GM19023 (cell line): ENCODE measurements at regions not wholly inside any gene's neighbourhood (a gene's known extent, or its start where the extent isn't known, plus 50 kb on each side); places are given as distances from the start of the nearest gene placed in this dataset.
A peak's percentile ranks its signal among the peaks of the same experiment; 100 is the strongest.

Source experiments
- ATAC-seq: cut with Tn5 transposase; IDR thresholded peaks from one replicate; pipeline ENCODE4 v1.9.1; 2021; ENCODE audit warnings: mild to moderate bottlenecking, moderate library complexity; ENCODE audit not compliant: unreplicated experiment

GRCh38 chr18:2390158-2390557 lies 181.1 kb downstream of the METTL4 start:
- no peak for ATAC-seq

DNA sequence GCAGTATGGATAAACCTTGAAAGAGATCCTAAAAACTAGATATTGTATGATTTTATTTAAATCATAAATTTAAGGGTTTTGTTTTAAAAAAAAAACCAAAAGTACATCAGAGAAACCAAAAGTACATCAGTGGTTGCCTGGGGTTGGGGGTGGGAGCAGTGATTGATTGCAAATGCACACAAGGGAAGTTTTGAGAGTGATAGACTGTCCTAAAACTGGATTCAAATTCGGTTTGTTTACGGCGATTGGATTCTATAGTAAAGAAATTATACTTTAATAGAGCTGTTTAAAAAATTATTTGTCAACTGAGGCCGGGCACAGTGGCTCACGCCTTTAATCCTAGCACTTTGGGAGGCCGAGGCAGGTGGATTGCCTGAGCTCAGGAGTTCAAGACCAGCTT lies 179.8 kb downstream of the METTL4 start:
- ATAC-seq, result no peak

- ATAC-seq, result no peak
Measured at GRCh38 chr18:2392446-2392845, 178.9 kb downstream of the METTL4 start.

DNA sequence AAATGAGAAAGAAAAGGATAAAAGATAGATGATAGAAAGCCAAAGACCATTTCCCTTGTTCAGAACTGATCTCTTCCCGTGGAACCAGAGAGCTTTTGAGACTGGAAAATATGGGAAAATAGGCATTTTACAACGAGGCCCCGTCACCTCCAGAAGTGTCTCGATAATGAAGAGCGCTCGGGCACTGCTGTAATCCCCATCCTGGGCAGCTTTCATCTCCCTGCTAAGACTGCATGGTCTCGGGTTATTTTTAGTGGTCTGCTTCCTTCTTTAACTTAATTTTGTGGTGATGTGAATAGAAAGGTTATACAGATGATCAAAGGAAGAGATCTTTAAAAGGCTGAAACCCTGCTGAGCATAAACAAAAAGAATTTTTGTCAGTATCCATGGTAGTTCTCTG lies 176.6 kb downstream of the METTL4 start:
- no peak for ATAC-seq

DNA sequence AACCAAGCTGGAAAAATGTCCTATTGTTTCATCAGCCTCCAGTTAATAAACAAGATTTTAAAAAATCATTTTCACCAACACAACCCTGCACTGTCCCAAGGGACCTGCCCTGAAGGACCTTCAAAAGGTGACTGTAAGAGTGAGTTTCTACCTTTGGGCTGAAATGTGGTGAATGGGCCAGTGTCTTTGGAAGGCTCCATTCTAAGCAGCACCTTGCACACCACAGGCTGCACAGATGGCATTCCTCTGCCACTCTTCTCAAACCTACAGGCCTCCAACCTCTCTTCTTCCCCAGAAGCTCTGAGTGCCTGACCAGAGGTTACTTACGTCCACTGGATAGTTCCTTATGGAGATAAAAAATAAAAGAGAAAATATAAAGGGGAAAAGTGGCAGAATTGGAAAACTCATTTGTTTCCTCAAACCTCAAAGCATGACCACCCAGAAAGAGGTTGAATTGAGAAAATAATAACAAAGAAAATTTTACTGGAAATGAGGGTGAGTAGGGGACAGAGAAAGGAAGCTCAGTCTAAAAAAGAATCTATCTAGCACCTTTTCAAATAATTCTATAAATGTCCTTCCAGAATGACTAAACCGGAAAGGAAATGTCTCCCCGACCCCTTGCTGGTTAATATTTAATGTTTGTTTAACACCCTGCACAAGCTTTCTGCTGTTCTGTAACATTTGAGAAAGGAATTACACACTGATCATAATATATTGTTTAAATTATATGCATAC lies 175.7 kb downstream of the METTL4 start:
- peak; percentile 62 for ATAC-seq

DNA sequence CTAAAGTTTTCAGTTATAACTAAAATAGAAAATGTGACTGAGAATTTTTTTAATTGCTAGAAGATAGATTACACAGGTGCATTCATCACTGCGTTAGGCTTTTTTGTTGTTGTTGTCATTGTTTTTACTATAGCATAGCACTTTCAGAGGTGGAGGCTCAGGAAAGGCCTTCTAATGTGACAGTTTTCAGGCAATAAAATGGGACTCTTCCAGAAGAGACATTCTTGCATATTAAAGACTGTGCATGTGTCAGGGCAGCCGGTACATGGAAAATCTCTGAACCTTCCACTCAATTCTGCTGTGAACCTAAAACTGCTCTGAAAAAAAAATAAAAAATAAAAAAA lies 175.2 kb downstream of the METTL4 start:
- peak; percentile 5 for ATAC-seq

GRCh38 chr18:2400701-2401196 lies 170.6 kb downstream of the METTL4 start:
- ATAC-seq, result no peak

- ATAC-seq, result no peak
Measured at GRCh38 chr18:2402084-2402483, 169.2 kb downstream of the METTL4 start.

DNA sequence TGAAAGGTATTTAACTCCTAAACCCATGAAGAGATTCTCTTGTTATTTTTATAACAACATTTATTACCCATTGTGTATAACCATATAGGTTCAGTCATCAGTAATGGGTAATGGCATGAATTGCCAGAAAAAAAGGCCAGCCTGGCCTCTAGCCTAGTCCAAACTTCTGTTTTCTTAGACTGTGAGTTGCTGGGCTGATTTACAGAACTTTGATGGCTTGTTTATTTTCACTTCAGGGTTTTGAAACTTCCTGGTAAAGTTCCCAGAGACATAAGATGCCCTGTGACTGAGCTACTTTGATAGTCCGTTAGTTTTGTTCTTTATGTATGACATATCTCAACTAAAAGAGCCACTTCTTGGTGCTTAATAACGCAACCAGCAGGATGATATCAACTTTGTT lies 164.8 kb downstream of the METTL4 start:
- no peak for ATAC-seq

- ATAC-seq, result no peak
Measured at GRCh38 chr18:2407961-2408360, 163.3 kb downstream of the METTL4 start.

DNA sequence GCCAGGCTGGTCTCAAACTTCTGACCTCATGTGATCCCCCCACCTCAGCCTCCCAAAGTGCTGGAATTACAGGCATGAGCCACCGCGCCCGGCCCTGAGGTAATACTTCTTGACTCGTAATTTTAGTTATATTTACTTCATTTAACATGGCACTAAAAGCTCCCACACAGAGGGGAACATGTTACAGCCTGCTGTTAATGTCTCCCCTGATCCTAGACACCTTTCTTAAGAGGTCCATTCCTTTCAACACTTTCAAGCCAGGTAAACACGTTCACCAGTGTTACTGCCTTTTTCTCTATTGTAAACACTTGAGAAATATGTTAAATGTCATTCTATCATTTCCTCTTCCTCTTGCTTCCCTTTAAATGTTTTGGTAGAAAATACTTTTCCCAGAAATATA lies 161.4 kb downstream of the METTL4 start:
- no peak for ATAC-seq

GRCh38 chr18:2410688-2411087 lies 160.6 kb downstream of the METTL4 start:
- ATAC-seq, result no peak

DNA sequence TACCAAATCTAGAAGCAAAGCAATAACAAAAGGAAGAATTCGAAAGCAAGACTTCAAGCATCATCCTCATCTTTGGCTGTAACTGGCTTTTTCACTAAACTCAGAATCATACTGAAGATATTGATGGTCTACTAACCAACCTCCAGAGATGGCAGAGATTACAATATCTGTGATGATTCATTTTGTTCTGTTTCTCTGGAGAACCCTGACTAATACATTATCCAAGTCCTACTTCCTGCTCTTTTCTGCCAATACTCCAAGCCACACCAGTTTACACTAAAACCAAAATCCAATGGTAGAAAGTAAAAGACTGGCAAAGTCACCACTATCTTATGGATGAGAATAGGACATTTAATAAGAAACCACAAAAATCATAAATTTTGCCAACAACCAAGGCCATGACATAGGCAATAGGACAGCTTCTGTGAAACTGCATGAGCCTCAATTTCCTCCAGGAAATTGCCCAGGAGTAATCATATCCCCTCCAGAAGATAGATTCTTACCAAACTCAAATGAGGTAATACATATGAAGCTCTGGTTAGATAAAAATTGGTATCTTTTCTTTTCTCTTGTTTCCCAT lies 159.8 kb downstream of the METTL4 start:
- no peak for ATAC-seq

DNA sequence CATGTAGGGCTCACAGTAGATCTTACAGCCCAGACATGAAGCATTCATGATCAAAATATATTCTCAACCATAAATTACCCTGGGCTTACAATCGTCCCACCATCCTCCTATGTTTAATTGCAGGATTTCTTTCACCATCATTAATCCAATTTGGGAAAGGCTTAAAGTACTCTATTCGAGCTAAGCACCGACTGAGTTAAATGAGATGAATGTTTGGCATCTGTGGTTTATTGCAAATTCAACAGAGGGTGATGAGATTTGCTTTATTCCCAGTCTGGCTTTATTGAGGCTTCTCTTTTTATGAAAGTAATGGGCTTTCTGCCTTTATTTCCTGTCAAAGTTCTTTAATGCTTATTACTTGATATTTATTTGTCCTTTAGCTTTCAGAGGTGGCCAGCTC lies 159.0 kb downstream of the METTL4 start:
- ATAC-seq, result no peak

GRCh38 chr18:2412996-2413751 lies 158.1 kb downstream of the METTL4 start:
- no peak for ATAC-seq

GRCh38 chr18:2414235-2414634 lies 157.1 kb downstream of the METTL4 start:
- ATAC-seq, result no peak

GRCh38 chr18:2415656-2416055 lies 155.6 kb downstream of the METTL4 start:
- no peak for ATAC-seq

- ATAC-seq, result no peak
Measured at GRCh38 chr18:2417861-2418610, 153.3 kb downstream of the METTL4 start.

DNA sequence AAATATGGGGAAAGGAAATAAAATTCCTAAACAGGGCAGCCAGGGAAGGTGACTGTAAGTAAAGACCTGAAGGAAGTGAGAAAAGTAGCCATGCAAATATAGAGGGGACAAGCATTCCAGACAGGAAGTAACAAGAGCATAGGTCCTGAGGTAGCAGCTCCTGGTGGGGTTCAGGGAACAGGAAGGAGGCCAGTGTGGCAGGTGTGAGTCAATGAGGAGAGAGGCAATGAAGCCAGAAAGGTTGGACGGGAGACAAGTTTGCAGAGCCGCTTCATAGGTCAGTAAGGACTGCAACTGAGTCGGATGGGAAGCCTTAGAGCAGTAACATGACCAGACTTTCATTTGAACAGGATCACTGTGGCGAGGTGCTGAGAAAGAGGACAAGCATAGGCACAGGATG lies 150.9 kb downstream of the METTL4 start:
- no peak for ATAC-seq

GRCh38 chr18:2423761-2424160 lies 147.5 kb downstream of the METTL4 start:
- ATAC-seq, result no peak

GRCh38 chr18:2424420-2424819 lies 146.9 kb downstream of the METTL4 start:
- ATAC-seq, result no peak
